ENCODE measurements at regions not wholly inside any gene's neighbourhood (a gene's known extent, or its start where the extent isn't known, plus 50 kb on each side); places are given as distances from the start of the nearest gene placed in this dataset.

DNA sequence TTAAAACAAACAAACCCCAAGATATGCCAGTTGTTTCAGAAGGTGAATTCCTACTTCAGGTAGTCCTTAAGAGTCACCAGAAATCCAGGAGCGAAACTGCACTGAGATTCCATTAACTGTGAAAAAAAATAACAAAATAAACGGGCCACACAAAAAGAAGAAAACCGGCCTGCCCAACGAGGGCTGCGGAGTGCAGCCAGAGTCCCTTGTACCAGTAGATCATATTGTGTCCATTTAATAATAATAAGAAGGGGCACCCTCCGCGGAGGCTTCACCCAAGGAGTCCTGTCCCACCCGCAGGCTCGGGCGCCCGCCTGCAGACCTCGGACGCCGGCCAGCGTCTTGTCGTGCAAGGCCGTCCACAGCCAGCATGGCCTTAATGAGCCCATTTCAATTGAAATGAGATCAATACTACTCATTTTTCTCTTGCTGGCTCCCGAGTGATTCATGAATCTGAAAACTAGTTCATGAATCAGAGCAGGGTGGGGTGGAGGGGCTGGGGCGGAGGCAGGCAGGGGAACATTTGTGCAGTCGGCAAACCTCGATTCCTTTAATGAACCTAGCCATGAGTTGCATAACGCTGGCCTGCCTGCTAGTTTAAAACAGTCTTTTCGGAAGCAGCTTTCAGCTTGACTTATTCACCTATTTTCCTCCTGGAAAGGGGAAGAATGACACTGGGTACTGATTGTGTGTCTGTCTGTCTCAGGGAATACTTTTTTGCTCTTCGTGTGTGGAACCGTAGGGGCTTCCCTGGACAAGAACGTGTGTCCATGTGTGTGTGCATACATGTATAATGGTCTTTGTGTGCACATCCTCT lies 113.1 kb upstream of the IRF2BP2 start:
- ChIA-PET POLR2A (interaction anchor here (0.6 to 0.7 kb wide), 2 partner anchors 50 to 344 kb away, joined by 3 to 5 read pairs; no protein-coding TSS in a partner anchor), CTCF (interaction anchor here (0.9 to 4.1 kb wide), 5 partner anchors 118 to 368 kb away, joined by 3 to 21 read pairs (median 6); no protein-coding TSS in a partner anchor)
- TF ChIP-seq, protein P1, sequence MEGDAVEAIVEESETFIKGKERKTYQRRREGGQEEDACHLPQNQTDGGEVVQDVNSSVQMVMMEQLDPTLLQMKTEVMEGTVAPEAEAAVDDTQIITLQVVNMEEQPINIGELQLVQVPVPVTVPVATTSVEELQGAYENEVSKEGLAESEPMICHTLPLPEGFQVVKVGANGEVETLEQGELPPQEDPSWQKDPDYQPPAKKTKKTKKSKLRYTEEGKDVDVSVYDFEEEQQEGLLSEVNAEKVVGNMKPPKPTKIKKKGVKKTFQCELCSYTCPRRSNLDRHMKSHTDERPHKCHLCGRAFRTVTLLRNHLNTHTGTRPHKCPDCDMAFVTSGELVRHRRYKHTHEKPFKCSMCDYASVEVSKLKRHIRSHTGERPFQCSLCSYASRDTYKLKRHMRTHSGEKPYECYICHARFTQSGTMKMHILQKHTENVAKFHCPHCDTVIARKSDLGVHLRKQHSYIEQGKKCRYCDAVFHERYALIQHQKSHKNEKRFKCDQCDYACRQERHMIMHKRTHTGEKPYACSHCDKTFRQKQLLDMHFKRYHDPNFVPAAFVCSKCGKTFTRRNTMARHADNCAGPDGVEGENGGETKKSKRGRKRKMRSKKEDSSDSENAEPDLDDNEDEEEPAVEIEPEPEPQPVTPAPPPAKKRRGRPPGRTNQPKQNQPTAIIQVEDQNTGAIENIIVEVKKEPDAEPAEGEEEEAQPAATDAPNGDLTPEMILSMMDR (IDR thresholded peaks at IDR 0.05; ENCODE audit: insufficient read depth, low read depth, low read length) = no peak
- Histone ChIP-seq H3K27me3 (ENCODE audit: control insufficient read depth, insufficient read depth, low read length) (no peaks in the 10 kb centered on the region), H3K36me3 (ENCODE audit: control insufficient read depth, insufficient read depth, low read length) (no peaks in the 10 kb centered on the region), H3K4me3 (ENCODE audit: low read depth, low read length) (no peak overlapping the region)
- peak; percentile 74 for DNase-seq (ENCODE audit: low read depth)

DNA sequence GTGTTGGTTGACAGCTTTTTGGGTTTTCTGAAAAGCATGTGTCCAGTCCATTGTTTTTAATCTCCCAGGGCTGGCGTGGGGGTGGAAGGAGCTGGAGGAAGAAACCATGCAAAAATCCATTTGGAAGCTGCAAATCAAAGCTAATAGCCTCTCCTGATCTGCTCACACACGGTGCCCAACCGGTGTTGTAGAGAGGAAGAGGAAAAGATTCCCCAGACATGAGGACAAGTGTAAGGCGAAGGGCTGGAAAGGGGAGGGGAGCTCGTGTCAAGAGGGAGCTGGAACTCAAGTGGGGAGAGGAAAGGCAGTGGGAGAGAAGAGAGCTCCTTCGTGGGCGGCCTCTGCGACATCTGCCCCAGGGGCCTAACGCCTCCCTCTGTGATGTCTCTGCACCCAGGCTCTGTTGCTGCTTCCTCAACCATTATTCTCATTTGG lies 112.3 kb upstream of the IRF2BP2 start:
- Histone ChIP-seq H3K27me3 (ENCODE audit: control insufficient read depth, insufficient read depth, low read length) (no peaks in the 10 kb centered on the region), H3K36me3 (ENCODE audit: control insufficient read depth, insufficient read depth, low read length) (no peaks in the 10 kb centered on the region), H3K4me3 (ENCODE audit: low read depth, low read length) (no peak overlapping the region)
- POLR2A ChIA-PET = no interaction called here
- no peak for DNase-seq (ENCODE audit: low read depth)
- TF ChIP-seq, protein P1 (IDR thresholded peaks at IDR 0.05; ENCODE audit: insufficient read depth, low read depth, low read length) = no peak
- CTCF ChIA-PET = interaction anchor here (0.7 to 1.7 kb wide), 3 partner anchors 105 to 222 kb away, joined by 3 to 11 read pairs (median 3); partner anchors contain the start of gene IRF2BP2

DNA sequence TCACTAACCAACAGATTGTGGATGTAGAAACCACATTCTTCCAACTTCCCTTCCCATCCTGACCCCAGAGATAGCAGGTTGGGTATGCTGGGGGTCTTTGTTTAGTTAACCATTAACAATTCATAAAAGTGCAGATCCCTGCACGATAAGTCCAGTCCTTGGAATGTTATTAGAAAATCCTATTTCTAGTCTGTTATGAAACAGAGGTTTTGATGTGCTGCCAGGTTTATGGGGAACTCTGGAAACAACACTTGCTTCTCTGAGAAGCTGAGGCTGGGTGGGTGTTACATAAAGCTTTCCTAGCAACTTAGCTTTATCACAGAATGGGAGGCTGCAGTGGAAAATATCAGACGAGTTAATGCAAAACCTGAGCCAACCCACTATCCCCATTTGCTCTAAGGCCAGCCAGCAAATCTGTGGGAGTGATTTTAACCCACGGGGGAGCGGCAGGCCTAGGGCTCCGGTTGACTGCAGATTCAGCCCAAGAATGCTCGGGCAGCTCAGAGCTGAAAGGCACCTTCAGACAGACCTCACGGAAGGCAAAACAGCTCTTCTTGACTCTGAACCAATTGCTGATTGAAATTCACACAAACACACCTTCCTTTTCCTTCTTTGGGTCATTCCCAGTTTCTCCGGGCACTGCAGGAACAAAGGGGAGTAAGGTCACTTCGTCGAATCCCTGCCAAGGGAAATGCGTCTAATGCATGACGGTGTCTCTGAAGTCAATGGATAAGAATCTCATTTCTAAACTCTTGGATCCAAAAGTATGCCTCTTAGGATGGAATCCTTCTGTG lies 111.7 kb upstream of the IRF2BP2 start:
- no peak overlapping the region for H3K4me3 ChIP-seq (ENCODE audit: low read depth, low read length)
- ChIA-PET CTCF (interaction anchor here (0.7 to 1.7 kb wide), 4 partner anchors 105 to 259 kb away, joined by 3 to 11 read pairs (median 3); partner anchors contain the start of gene IRF2BP2), POLR2A (interaction anchor here (0.9 kb wide), 1 partner anchor 112 kb away, joined by 4 read pairs; the partner anchor contains the start of gene IRF2BP2)
- peak; percentile 87 for DNase-seq (ENCODE audit: low read depth)
- TF ChIP-seq, protein P1 (IDR thresholded peaks at IDR 0.05; ENCODE audit: insufficient read depth, low read depth, low read length) = no peak
- no peaks in the 10 kb centered on the region for H3K36me3 ChIP-seq (ENCODE audit: control insufficient read depth, insufficient read depth, low read length)
- no peaks in the 10 kb centered on the region for H3K27me3 ChIP-seq (ENCODE audit: control insufficient read depth, insufficient read depth, low read length)

DNA sequence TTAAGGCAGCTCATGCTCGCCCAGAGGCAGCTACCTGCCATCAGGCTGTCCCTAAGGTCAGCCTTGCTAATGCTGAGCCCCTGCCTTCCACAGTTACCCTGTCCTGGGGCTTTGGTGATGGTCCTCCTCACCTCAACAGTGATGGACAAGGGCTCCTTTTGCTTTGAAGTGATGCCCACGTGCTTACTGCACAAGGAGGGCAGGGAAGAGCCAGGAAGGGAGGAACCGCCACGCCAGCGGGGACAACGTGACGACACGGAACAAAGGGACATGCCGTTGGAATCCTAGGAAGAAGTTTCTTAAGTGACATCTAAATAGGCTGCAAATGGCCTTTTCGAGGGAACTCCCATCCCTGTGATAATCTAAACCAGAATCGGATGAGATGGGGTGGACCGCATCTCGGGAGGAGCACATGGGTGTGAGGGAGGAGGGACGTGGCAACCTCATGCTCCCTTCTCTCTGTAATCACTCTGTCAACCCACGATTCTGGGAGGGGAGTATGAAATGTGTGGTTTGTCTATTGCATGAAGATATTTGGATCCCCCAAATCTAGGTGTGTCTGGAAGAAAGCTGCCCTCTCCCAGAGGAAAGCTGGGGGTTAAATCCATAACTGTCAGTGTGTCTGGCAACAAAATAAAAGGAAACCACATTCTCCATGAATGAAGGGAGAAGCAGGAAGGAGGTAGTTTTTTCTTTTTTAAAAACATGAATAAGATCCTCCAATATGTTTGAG lies 110.9 kb upstream of the IRF2BP2 start:
- H3K4me3 ChIP-seq (ENCODE audit: low read depth, low read length) = no peak overlapping the region
- no peak for DNase-seq (ENCODE audit: low read depth)
- H3K27me3 ChIP-seq (ENCODE audit: control insufficient read depth, insufficient read depth, low read length) = no peaks in the 10 kb centered on the region
- TF ChIP-seq, protein P1 (IDR thresholded peaks at IDR 0.05; ENCODE audit: insufficient read depth, low read depth, low read length) = no peak
- ChIA-PET POLR2A (interaction anchor here (0.8 to 0.9 kb wide), 2 partner anchors 111 to 116 kb away, joined by 3 to 4 read pairs; partner anchors contain the start of gene IRF2BP2), CTCF (interaction anchor here (0.7 to 1.7 kb wide), 3 partner anchors 190 to 260 kb away, joined by 3 to 11 read pairs (median 3); no protein-coding TSS in a partner anchor)
- H3K36me3 ChIP-seq (ENCODE audit: control insufficient read depth, insufficient read depth, low read length) = no peaks in the 10 kb centered on the region

All from BJ (cell line).